ENCODE measurements at regions not wholly inside any gene's neighbourhood (a gene's known extent, or its start where the extent isn't known, plus 50 kb on each side); places are given as distances from the start of the nearest gene placed in this dataset.

GRCh38 chr2:155846259-155846658, 486.3 kb downstream of the NR4A2 start:
- no peak for TF ChIP-seq CTCF (IDR thresholded peaks at IDR 0.05)
- TF ChIP-seq POLR2A (IDR thresholded peaks at IDR 0.05) = no peak
- no peaks in the 10 kb centered on the region for H3K27me3 ChIP-seq
- intact Hi-C loops (cut with DNase I; ENCODE audit: low total_unique reads) = no loop called here
- no peaks in the 10 kb centered on the region for H3K36me3 ChIP-seq (ENCODE audit: low read depth, missing control alignments)
- no peaks in the 10 kb centered on the region for H3K4me1 ChIP-seq
- H3K27ac ChIP-seq = no peak overlapping the region
- DNase-seq = no peak
- H3K4me3 ChIP-seq = no peak overlapping the region
- no peaks in the 10 kb centered on the region for H3K9me3 ChIP-seq

DNA sequence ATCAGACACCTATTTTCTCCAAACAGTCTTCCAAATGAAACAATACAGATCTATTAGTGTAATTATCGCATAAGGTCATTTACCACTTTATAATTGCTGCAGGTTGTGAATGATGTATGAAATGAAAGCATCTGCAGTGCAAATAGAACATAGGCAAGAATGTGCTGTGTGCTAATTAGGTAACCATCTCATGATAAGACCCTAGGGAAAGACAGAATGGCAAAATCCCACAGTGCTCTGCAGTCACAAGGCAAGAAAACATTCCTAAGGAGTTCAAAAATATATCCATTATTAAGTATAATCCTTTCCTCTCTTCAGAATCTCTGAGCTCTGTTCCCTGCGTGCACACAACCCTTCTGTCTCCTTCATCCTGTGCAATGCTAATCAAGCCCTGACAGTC, 488.1 kb downstream of the NR4A2 start:
- TF ChIP-seq CTCF (IDR thresholded peaks at IDR 0.05) = no peak
- no peak for TF ChIP-seq POLR2A (IDR thresholded peaks at IDR 0.05)
- H3K4me1 ChIP-seq = no peaks in the 10 kb centered on the region
- DNase-seq = no peak
- WGBS, 2 donors = 48 to 64% methylated on average over 2 of the region's 2 CpGs
- H3K4me3 ChIP-seq = no peak overlapping the region
- H3K9me3 ChIP-seq = no peaks in the 10 kb centered on the region
- H3K36me3 ChIP-seq (ENCODE audit: low read depth, missing control alignments) = no peaks in the 10 kb centered on the region
- H3K27me3 ChIP-seq = no peaks in the 10 kb centered on the region
- no peak overlapping the region for H3K27ac ChIP-seq
- intact Hi-C loops (cut with DNase I; ENCODE audit: low total_unique reads) = no loop called here

GRCh38 chr2:155842103-155842502, 490.4 kb downstream of the NR4A2 start:
- Histone ChIP-seq H3K36me3 (ENCODE audit: low read depth, missing control alignments) (no peaks in the 10 kb centered on the region), H3K27ac (no peak overlapping the region), H3K27me3 (no peaks in the 10 kb centered on the region), H3K9me3 (no peaks in the 10 kb centered on the region), H3K4me3 (no peak overlapping the region), H3K4me1 (no peaks in the 10 kb centered on the region)
- TF ChIP-seq POLR2A (IDR thresholded peaks at IDR 0.05) = no peak
- TF ChIP-seq CTCF (IDR thresholded peaks at IDR 0.05) = no peak
- 54 to 66% methylated on average over 6 of the region's 6 CpGs for WGBS, 2 donors
- intact Hi-C loops (cut with DNase I; ENCODE audit: low total_unique reads) = no loop called here
- DNase-seq = no peak

DNA sequence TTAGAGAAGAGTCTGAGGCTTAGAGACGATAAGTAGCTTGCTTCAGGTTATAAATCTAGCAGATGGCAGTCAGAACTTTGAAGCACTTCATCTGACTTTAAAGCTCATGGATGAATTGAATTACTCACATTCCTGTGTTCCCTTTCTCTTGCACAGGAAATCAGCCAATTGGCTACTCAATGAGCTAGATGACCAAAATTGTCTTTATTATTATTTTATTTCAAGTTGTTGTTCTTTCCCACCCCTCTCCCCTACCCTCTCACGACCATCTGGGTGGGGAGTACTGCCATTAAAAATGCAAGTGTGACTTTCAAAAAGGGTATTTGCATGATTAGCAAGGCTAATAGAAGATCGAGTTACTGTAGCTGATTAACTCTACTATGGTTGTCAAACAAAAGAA, 491.1 kb downstream of the NR4A2 start:
- H3K27me3 ChIP-seq = no peaks in the 10 kb centered on the region
- no peaks in the 10 kb centered on the region for H3K4me1 ChIP-seq
- no peak overlapping the region for H3K27ac ChIP-seq
- H3K4me3 ChIP-seq = no peak overlapping the region
- 36 to 42% methylated on average over 3 of the region's 3 CpGs for WGBS, 2 donors
- no peaks in the 10 kb centered on the region for H3K36me3 ChIP-seq (ENCODE audit: low read depth, missing control alignments)
- intact Hi-C loops (cut with DNase I; ENCODE audit: low total_unique reads) = no loop called here
- H3K9me3 ChIP-seq = no peaks in the 10 kb centered on the region
- no peak for DNase-seq
- TF ChIP-seq POLR2A (IDR thresholded peaks at IDR 0.05) (no peak), CTCF (IDR thresholded peaks at IDR 0.05) (no peak)

GRCh38 chr2:155840661-155841060, 491.9 kb downstream of the NR4A2 start:
- intact Hi-C loops (cut with DNase I; ENCODE audit: low total_unique reads) = no loop called here
- 74 to 97% methylated on average over 1 of the region's 1 CpG for WGBS, 2 donors
- Histone ChIP-seq H3K27ac (no peak overlapping the region), H3K36me3 (ENCODE audit: low read depth, missing control alignments) (no peaks in the 10 kb centered on the region), H3K4me3 (no peak overlapping the region), H3K4me1 (no peaks in the 10 kb centered on the region), H3K9me3 (no peaks in the 10 kb centered on the region), H3K27me3 (no peaks in the 10 kb centered on the region)
- DNase-seq = no peak
- no peak for TF ChIP-seq CTCF (IDR thresholded peaks at IDR 0.05)
- no peak for TF ChIP-seq POLR2A (IDR thresholded peaks at IDR 0.05)

Data from testis (tissue), 2 donors.